ENCODE measurements at regions not wholly inside any gene's neighbourhood (a gene's known extent, or its start where the extent isn't known, plus 50 kb on each side); places are given as distances from the start of the nearest gene placed in this dataset.

DNA sequence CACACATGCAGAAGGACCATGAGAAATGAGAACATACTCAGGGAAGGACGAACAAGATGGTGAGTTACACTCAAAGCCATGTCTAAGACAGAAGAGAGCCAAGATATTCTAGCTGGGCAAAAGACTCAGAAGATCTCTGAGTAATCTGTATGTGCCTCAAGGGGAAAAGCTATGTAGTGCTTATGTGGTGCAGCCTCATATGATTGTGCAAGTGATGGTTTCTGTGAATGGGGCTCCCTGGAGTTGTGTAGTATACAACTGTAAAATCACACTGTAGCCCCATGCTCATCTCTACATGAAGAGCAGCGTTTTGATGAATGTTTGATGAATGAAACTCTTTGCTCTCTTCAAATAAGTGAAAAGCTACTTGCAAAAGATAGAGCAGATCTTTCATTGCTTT is 57.5 kb downstream of the OSR1 start:
- no peak for DNase-seq

DNA sequence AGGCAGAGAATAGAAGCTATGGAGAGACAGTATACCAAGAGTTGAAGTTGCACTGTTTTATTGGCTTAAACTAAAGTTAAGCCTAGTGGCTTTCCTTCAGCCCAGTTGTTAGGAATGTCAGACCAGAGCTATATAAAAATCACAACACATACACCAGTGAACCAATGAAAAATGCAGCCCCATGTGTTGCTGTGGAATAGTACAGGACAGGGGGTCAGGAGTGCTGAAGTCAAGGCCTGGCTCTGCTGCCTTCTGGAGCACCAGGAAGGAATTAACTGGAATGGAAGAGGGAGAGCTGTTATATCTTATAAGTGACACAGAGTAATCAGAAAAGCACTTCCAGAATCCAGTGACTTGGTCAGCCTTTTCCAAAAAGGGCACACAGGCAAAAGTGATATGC is 58.9 kb downstream of the OSR1 start:
- DNase-seq: no peak

DNA sequence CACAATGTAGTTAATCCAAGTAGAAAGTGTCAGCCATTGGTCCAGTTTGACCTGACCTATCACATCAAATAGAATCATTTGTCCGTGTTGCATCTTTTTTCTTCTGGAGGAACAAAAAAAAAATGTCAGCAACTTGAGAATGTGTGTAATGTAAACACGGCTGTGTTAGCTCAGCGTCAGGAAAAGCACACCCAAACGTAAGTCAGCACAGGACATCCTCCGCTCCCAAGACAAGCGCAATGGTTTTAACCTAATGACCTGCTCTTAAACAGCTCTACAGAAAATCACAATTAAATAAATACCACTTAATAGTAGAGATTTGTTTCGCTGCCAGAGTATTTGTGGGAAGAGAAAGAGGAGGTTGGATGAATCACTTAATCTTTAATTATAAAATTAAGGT is 59.4 kb downstream of the OSR1 start:
- no peak for DNase-seq

DNA sequence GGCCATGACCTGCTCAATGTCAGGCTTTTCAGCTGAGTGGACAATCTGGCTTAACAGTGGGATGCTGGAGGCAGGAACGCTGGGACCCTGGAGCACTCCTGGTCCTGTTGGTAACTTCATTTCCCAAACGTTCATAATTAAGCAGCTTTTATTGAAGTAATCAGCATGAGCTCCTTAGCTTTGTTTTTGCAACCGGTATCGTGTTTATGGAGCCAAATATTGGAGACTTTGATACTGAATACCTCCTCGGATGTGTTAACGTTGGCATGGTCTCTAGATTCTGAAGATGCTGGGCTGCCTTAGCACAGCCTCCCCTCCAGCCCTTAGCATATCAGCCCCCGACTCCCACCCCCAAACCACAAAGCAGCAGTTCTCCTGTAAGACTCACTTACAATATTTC is 60.7 kb downstream of the OSR1 start:
- DNase-seq: no peak

DNA sequence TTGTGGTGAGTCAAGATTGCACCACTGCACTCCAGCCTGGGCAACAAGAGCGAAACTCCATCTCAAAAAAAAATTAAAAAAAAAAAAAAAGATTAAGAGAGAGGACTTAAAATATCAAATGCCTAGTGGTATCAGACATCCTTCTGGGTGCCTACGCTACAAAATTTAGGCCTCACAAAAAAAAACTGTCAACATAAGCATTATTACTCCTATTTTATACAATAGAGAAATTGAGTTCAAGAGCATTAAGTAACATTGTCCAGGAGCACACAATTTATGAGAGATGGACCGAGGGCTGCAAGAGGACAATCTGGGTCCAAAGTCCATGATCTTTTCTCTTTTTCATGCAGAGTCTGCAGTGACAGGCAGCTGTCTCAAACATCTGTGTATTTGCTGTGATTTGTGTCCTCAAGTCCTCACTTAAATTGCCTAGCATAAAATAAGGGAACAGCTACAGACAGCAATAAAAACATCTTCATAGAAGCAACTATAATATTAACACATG is 62.4 kb downstream of the OSR1 start:
- DNase-seq: no peak

DNA sequence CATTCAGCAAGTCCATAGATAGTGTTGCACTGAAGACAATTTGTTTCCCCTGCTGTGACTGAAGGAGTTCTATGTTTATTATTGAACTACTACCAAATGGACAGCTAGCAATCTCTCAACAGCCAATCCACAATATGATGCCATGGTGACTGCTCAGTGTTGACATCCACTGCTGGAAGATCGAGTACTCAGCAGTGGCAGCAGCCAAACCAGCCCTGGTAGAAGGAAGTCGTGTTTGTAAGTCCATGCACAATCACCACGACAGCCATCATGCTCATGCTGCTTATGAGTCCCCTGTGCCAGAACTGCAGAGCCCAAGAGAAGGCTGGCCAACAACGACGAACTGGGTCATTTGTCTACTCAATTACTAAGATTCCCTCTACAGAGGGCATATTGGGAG is 66.4 kb downstream of the OSR1 start:
- no peak for DNase-seq

DNA sequence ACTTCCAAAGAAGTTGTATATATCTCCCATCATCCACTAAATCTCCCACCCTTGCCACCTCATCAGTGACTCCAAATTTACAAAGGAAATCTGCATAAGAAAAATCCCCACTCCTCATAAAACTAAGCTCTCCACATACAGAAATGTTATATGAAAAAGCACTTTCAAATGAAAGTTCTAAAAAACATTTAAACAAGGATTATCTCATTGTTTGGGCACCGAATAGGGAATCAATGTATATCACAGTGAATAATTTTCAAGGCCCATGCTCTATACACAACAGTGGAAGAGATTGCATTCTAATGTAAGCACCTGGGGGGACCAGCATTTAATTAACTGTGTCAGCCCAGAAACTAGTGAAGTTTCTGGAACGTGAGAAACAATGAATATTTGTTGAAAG is 70.1 kb downstream of the OSR1 start:
- DNase-seq: no peak

DNA sequence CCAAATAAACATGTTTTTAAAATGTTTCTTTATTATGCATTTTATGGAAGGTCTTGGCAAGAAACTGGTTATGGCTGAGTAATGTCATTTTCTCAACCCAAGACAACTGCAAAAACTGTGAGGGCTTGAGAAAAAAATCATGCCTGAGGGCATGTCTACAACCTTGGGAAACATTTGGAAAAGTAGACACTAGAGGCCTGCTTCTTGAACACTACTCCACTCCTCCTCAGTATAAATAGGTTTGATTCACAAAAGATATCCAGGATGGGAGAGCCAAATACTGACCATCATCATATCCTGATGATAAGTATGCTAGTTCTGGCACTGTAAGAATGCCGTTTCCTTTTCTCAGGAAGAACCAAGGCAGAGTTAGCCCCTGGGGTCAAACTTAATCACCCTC is 71.1 kb downstream of the OSR1 start:
- DNase-seq: no peak

DNA sequence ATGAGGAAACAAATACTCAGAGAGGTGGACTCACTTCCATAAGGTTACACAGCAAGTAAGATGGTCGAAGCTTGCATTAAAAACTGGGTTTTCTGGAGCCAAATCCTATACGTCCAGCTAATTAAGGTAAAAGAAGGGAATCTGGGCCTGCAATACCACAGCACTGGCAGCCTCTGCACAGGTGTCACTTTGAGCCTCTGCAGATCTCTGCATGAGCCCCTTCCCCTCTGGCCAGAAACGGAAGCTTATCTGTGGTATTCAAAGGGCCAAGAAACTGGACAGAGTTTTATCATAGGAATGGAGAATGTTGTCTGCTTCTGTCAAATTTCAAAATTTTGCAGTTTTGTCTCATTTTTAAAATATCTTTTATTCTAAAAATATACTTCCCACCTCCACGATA is 76.1 kb downstream of the OSR1 start:
- DNase-seq: no peak

DNA sequence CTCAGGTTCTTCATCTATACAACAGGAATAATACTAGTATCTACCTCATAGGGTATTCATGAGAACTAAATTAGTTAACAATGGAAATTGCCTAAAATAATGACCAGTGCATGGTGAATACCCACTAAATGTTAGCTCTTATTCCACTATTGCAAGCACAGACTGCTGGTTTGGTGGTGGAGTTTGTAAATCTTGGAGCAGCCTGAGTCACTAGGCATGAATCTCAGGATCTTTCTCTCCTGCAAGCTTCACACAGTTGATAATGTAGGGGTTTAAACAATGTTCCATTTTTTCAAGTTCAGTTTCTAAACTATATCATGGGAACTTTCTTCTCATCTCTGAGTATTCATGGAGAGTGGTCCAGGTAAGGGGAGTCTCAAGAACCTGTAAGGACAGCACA is 84.0 kb downstream of the OSR1 start:
- DNase-seq: no peak

DNA sequence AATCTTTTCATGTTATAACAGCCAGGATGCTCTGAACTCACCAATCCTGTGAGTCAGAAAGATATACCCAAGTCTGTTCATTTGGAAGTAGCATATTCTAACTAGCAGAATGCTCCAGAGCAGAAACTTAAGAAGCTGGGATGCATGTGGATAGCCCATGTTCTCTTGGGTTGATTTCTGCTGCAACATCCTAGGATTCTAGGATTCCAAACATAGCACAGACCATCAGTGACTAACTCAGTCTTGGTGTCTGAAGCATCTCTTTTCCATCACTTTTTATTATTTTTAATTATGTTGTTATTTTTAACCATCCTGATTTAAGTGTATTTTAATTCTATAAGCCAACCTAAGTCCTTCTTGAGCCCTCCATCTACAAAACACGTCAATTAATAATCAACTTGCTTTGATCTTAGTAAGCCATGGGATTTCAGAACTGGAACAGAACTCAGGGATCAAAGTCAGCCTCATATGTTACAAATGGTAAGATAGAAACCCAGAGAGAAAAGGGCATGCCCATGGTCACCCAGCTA is 85.4 kb downstream of the OSR1 start:
- no peak for DNase-seq

DNA sequence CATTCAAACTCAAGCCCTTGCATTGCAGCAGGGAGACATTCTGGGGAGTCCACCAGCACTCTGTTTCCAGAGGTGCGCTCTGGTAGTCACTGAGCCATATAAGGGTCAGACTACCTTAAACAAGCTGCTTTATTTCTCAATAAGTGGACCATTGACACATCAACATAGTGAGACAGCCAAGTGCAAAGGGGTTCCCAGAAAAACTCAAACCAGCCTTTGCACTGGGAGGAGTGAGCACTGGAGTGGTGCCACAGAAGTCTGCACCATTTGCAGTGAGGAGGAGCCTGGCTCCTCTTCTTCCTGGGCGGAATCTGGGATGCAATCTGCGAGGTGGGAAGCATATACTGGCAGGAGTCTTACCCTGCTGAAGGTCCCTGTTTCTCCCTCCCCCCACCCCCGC is 86.4 kb downstream of the OSR1 start:
- no peak for DNase-seq

DNA sequence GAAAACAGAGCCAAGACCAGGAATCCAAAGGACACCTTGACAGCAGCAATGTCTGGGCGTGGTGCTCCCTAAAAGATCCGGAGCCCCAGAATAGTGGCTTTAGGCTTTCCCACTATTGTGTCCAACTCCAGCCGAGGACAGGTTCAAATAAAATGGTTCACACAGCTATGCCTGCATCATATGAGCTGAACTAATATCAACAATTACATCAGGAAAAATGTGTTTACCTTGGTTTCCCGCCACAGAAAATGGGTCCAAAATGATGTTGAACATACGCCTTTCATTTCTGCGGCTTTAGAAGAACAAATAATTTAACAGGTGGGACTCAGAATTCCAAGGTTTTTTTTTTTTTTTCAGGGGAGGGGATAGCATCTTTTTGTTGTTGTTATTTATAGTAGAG is 93.6 kb downstream of the OSR1 start:
- no peak for DNase-seq

DNA sequence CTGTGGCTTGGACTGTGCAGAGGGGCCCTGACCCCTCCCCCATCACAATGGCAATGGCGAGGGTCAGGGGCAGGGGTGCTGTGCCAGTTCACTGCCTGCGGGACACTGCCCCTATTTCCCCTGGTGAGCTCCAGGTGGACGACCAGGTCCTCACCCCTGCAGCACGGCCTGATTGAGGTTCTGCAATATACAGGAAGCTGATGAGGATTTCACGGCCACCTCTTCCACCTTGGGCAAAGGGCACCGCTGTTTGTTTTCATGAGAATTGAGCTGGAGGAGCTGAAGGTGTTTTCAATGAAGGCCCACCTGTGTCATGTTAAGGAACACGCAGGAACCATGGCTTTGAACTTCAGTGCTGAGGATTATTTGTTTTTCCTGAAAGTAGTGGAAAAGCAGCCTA is 96.3 kb downstream of the OSR1 start:
- no peak for DNase-seq

DNA sequence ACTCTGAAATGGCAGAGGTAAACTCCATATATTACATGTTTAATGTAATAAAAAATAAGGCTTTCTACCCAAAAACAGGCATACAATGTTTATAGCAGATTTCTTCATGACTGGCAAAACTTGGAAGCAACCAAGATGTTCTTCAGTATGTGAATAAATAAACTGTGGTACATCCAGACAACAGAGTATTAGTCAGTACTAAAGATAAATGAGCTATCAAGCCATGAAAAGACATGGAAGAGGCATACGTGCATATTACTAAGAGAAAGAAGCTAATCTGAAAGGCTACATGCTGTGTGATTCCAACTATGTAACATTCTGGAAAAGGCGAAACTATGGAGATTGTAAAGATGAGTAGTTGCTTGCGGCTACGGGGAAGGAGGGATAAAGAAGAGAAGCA is 97.4 kb downstream of the OSR1 start:
- DNase-seq: no peak

DNA sequence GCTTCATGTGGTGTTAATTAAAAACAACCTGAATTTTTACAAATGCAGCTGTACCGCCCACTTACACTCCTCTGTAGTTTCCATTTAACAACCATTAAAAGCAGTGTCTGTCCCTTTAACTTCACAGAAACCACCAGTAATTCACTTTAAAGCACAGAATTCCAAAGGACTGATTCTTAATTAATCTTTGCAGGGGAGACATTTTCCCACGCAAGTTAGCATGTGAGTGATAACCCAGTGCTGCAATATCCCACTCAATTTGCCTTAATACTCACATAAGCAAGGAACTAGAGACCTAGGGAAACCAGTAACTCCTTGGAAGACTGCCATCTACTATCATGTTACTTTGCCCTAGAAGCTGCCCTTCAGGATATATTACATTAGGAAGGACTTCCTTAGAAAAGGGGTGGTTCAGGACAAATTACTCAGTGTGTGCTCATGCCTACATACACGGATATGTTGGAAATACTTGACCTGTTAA is 102.3 kb downstream of the OSR1 start:
- DNase-seq: no peak

DNA sequence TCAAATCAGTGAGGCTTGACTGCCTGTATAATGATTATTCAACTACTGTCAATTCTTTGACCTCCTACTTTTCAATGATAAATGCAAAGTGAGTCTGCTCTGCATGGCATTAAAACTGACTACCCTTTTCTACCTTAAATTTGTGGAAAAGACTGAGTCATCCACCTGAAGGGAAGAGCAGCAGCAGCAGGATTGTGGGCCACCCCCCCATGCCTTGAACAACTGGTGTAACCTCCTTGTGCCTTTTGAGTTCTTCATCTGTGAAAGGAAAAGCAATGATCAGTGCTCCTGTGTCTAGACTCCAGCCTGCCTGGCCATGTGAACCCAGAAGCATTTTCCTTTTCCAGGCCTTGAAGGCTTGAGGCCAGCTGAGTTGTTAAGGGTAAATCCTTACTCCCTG is 102.9 kb downstream of the OSR1 start:
- DNase-seq: no peak

DNA sequence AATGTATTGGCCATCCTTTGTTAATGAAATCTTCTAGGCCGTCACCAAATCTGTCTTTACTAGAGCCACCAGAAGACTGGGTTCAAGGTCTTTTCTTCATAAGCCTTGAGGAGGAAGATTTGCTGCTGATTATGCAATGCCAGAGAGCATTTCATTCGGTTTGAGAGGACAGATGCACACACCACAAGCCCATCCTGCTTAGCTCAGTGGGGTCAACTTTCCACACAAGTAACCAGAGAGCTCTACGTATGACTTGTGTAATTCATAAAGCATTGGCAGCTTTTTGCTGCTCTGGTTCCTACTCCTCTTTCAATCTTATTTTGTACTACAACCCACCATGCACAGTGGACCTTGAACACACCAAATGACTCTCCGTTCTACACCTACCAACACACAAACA is 106.9 kb downstream of the OSR1 start:
- DNase-seq: no peak

DNA sequence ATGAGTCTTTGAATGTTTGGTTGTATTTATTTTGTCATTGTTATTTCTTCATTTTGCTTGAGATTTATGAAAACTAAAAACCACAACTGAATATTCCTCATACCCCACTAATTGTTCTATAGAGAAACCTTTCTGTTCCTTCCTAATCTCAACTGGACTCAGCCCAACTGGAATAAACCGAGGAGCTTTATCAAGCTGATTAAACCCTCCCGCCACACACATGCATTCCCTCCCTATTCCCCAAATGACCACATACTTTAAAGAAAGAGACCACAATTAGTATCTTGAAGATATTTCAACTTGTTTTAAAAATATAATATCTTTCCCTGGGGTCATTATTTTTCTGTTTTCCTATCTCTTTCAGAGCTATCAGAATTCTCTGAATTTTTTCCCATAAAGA is 107.5 kb downstream of the OSR1 start:
- DNase-seq: no peak

DNA sequence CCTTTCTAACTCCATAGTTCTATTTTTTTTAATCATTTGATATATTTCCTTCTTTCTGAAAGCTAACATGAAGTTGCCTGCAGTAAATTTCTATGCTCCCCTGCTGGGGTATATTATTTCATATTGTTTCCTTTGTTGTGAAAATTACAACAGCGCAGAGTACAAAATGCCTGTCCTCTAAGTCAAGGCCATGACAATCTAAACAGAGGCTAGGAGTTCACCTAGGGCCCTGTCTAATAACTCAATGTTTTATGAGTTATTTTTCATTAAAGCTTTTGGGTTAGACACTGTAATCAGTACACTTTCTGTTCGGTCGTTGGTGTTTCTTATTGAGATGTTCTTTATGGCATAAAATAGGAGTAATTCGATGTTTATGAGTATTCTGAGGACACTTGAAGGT is 111.2 kb downstream of the OSR1 start:
- DNase-seq: no peak

DNA sequence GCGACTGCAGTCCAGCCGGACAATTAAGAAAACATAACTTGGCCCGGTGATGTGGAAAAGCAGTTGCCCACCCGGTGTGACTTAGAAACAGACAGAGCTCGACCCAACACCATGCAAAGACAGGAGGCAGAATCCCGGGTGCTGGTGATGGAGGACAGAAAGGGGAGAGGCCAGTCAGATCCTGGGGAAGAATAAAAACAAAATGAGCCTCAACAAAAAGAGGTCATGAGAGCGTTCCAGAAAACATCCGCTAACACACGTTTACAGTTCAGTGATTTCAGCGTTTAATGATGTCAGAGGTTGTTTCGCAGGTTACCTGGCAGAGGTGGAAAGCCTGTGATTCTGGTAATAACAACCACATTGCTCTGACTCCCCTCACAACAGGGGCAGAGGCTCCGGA is 111.9 kb downstream of the OSR1 start:
- no peak for DNase-seq

DNA sequence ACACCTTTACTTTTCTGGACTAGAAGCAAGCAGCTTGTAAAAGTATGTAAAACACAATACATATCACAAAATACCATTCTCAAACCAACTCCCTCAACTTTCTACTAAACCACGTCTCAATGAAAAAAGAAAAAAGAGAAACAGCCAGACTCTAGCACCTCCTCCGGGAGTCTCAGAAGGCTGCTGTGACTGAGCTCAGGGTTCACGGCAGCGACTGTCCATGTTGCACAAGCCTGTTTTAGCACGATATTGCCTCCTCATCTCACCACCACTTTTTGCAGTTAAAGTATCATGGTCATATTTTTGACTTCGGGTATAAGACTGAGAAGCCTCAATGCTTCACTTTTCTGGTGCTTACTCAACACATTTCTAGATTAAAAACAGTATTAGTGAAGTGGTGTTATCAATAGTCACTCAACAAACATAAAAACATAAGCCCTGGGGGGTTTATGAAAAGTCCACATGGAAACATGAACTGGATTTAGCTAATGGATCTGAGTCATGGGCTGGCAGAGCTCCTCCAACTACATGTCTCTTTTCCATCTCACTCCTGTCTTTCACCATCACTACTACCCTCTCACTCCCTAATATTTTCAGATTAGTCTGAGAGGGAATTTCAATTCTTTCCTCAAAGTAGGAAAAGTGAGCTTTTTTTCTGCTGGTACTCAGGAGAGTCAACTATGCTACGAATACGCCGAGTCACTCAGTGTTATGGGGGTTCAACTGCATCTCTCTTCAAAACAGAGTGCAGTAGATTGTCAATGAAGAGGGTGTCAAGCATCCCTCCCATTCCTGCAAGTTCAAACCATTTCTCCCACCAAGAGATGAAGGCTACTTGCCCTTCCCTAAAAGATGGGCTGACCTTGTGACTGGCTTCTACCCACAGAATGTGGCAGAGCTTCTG is 113.7 kb downstream of the OSR1 start:
- no peak for DNase-seq

DNA sequence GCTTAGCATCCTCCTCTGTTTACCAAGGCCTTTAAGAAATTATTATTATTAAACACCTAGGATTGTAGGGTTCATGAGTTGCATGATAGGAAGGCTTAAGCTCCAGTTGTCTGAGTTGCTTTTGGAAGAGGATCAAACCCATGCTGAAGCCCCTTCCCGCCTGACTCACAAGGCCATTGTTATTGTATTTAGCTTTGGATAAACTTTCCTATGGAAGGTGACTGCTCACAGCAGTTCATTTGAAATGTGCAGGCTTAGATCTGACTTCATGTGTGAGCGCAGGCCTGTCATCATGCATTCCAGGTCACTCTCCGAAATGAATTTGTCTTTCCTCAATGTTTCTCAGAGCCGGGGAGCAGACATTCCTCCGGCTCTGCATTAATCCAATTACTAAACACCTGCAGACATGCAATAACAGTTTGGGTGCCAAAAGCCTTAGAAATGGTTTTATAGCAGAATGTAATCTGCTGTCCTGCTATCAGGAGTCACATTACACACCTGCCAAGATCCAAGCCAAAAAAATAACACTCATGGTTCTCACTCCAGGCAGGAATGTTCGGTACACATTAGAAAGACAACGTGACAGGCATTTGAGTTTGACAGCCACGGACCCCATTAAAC is 119.9 kb downstream of the OSR1 start:
- no peak for DNase-seq

DNA sequence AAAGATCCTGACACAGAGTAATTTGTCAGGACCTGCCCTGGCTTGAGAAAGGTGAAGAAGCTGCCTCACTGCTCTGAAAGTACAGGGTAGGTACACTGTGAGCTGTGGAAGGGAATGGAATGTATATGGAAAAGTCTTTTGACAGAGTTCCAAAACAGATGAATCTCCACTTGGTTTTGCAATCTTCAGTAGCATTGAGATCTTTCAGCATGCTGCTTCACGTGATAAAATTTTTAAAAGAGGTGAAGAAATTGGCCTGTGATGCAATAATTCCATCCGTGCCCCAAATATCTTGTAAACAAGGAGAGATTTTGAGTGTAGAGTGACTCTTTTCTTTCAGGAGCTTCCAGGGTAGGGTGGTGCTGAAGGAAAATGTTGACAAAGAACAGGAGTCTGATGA is 123.1 kb downstream of the OSR1 start:
- DNase-seq: no peak

Data from NCI-H82 (cell line).